PFSK-1 (cell line): ENCODE measurements at regions not wholly inside any gene's neighbourhood (a gene's known extent, or its start where the extent isn't known, plus 50 kb on each side); places are given as distances from the start of the nearest gene placed in this dataset.

Source experiments
- POLR2AphosphoS5 ChIP-seq: IDR thresholded peaks from 2 replicates; pipeline ENCODE4 v1.6.1; 2012; ENCODE audit warnings: low read depth, mild to moderate bottlenecking, control low read depth, low read length, moderate library complexity
- REST ChIP-seq, 2 experiments: IDR thresholded peaks; 2 replicates each; pipeline versions ENCODE4 v1.6.1 to v1.8.0; 2011 to 2012; ENCODE audit warnings: low read depth in 2 of 2, low read length in 2 of 2, control low read depth in 1 of 2, inconsistent platforms in 1 of 2, mild to moderate bottlenecking in 1 of 2, moderate library complexity in 1 of 2; ENCODE audit not compliant: insufficient read depth in 1 of 2
- SIN3A ChIP-seq: IDR thresholded peaks from 2 replicates; pipeline ENCODE4 v1.6.1; 2012; ENCODE audit warnings: mild to moderate bottlenecking, low read length, moderate library complexity, borderline replicate concordance; ENCODE audit not compliant: insufficient read depth
- TAF1 ChIP-seq: IDR thresholded peaks from 2 replicates; pipeline ENCODE4 v1.6.1; 2012; ENCODE audit warnings: low read length, control low read depth, borderline replicate concordance; ENCODE audit not compliant: insufficient read depth

DNA sequence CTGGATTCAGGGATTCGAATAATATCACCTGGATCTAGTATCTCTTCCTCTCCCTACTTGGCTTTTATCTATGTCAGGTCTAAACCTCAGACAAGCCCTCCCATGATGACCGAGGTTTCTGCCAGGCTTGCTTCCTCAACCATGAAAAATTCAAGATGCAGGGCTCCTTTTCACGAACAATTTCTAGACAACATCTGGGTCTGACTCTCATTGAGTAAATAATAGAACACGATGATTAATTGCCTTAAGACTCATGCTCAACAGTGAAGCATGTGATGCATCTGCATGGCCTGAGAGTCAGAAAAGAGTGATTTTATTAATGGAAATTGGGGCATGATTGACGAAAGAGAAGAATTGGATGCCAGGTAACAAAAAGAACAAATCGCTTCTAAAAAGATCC is 277.2 kb upstream of the ZNF608 start:
- TF ChIP-seq TAF1 = no peak
- TF ChIP-seq SIN3A = no peak
- no peak for TF ChIP-seq POLR2AphosphoS5
- no peak for TF ChIP-seq REST (IDR thresholded peaks at IDR 0.05; ENCODE audit: insufficient read depth in 1 of 2, low read depth in 2 of 2, low read length in 2 of 2)
